T47D (cell line): ENCODE measurements at regions not wholly inside any gene's neighbourhood (a gene's known extent, or its start where the extent isn't known, plus 50 kb on each side); places are given as distances from the start of the nearest gene placed in this dataset.

Source experiments
- DNase-seq, 2 experiments: peaks; one replicate each; pipeline versions ENCODE4 v3.0.0 to v3.0.0-alpha.2; 2011 to 2012; ENCODE audit warnings: low read depth in 1 of 2, low spot score in 1 of 2
- JUND ChIP-seq: IDR thresholded peaks from 2 replicates; pipeline ENCODE4 v1.6.1; 2012; ENCODE audit warnings: low read depth
- in situ Hi-C: cut with HindIII; loops from 2 replicates; pipeline ENCODE4 v1.10.0; 2016; ENCODE audit warnings: low sequenced_read_pairs, low pct_unique_long_range_greater_than_20kb

DNA sequence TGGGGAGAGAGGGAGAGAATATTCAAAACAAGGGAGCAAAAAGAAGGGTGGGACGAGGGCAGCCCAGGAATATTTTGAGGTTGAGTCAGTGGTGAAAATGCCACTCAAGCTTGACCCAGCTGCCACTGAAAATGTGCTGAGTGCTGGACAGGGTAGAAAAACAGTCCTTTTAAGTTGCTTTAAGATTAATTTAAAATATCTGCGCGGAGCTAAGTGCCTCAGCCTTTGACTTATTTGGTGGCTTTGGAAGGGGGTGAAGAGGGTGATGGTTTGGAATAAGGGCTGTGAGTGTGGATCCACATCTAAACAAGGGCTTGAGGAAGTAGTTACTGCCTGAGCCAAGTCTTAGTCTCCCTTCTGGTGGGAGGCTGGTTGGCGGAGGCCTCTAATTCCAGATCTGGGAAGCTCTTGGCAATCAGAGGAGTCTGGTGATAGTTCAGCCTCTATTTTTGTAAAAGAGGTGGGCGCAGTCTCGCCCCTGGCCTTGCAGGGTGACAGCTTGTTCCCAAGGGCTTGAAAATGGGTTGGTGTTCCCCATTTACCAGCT, 280.8 kb upstream of the ROPN1 start:
- in situ Hi-C loops, result no loop called here
- no peak for DNase-seq
- no peak for TF ChIP-seq JUND

DNA sequence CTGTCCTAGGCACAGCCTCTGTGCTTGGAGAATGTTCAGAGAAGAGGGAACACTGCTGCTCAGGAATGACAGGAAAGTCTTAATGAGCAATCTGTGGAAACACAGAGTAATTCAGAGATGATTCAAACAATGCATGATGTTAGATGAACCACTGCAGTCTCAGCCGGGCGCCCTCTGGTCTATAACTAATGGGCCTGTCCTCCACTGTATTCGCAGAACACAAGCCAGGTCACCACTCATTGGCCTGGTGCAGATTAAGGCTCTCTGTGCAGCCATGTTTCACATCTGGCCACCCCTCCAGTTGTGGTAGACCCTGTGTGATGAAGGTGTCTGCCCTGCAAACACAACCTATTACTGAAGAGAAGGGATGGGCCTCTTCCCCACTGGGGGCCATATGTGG, 281.7 kb upstream of the ROPN1 start:
- no peak for DNase-seq
- in situ Hi-C loops, result no loop called here
- TF ChIP-seq JUND, result no peak

DNA sequence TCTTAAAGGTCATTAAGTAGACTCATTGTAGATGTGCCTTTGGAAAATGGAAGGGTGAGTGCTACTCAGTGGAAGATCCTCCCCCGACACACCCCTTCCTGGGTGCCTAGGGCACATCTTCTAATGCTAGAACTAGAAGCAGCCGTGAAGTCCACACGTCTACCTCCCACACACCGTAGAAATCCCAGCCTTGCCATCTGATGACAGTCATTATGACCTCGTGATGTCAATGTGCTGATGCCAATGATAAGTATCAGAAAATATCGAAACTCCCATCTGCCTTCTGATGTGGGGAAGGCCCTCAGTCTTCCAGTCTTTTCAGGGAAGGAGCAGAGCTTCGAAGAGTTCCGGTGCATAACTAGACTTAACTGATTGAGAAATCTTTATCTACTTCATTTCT, 282.1 kb upstream of the ROPN1 start:
- DNase-seq, result no peak
- in situ Hi-C loops, result no loop called here
- no peak for TF ChIP-seq JUND

DNA sequence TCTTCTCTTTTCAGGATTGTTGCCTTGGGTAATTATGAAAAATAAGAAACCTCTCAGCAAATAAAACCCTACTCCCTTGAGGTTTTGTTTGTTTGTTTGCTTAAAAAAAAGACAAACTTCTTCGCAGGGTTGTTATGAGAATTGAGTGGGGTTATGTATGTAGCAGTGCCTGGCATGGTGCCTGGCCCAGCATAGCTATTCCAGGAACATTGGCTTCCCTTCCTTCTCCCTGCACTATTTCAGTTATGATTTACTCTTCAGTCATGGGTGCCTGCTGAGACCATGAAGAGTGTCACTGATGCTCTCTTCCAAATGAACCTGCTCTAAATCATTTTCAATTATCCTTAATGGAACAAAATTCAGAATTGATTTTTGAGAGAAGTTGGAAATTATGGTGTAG, 283.5 kb upstream of the ROPN1 start:
- in situ Hi-C loops, result no loop called here
- TF ChIP-seq JUND, result no peak
- DNase-seq, result no peak

- TF ChIP-seq JUND, result no peak
- DNase-seq, result no peak
- in situ Hi-C loops, result no loop called here
These were observed 284.2 kb upstream of the ROPN1 start for GRCh38 chr3:124276133-124276532.

GRCh38 chr3:124276539-124277143, 284.7 kb upstream of the ROPN1 start:
- in situ Hi-C loops, result no loop called here
- TF ChIP-seq JUND, result no peak
- DNase-seq, result no peak

GRCh38 chr3:124277144-124277890, 285.4 kb upstream of the ROPN1 start:
- no peak for DNase-seq
- in situ Hi-C loops, result no loop called here
- no peak for TF ChIP-seq JUND

DNA sequence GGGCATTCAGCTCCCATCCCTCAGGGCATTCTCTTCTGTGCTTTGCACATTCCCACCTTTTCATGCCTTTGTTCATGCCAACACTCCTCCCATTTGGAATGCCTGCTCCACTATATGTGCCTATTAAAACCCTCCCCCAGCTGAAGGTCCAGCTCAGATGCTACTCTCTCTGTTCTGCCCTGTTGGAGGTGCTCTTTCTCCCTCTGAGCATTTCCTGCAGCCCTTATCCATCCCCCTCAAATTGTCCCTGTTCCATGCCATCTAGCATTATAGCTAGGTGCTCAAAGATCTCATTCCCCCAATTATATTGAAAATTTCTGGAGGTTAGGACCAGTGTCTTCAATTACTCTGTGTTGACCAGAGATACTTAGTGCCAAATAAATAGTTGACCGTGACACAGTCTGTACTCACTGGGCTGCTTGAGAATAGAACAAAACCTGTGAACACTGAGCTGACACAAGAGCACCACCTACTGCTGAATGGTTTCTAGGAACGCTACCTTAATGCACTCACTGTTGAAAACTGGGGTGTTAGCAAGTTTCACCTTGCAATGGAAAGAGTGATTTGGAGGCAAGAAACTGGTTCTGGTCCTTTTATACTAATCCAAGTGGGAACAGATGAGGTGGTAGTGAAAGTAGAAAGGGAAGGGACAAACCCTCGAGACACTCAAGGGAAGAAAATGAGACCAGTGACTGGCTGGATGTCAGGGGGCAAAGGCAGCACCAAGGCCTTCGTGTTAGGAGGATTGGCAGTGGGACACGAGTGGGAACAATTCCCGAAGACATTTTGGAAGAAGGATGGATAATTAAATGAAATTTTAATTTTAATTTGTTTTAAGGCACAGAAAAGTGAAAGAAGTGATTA, 289.8 kb upstream of the ROPN1 start:
- DNase-seq, result peak; percentile 51 to 74
- in situ Hi-C loops, result no loop called here
- no peak for TF ChIP-seq JUND

DNA sequence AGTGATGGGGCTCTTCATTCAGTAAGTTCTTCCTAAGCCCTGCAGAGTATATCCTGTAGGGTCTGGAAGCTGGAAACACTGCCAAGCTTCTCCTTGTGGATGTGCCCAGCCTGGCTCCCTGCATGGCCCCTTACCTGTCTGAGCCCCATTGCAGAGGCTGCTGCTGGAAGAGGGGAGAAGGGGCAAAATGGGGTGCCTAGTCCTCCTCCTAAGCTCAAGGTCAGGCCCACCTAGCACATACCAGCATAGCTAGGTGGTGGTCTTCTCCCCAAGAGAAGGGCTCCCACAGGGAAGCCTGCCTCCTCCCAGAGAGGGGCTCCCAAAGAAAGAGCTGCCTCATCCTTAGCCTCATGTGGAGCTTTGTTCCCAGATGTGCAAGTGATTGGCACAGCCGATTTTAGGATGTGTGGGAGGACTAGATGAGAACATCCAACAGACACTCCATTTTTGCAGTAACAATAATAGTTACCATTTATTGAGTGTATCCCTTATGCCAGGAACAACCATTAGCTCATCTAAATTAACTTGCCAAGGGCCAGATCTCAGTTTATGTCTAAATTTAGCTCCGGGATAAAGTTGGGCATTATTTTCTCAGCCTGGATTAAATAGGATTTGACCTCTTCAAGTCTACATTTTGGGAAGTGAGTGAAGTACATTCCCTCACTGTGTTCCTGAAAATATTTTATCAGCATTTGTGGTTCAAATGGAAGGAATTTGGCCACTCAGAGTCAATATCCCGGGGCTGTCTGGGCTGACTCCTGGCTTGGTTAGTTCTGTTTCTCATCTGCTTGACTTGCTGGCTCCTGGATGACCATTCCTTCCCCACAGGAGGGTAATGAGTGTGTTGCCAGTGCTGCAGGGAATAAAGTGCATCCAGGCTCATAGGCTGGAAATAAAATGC, 291.1 kb upstream of the ROPN1 start:
- TF ChIP-seq JUND, result 0 out of 2 replicates have a peak, but pooled peaks have one; percentile 21
- DNase-seq, result peak in 1 of 2 experiments; percentile 79
- in situ Hi-C loops, result no loop called here

DNA sequence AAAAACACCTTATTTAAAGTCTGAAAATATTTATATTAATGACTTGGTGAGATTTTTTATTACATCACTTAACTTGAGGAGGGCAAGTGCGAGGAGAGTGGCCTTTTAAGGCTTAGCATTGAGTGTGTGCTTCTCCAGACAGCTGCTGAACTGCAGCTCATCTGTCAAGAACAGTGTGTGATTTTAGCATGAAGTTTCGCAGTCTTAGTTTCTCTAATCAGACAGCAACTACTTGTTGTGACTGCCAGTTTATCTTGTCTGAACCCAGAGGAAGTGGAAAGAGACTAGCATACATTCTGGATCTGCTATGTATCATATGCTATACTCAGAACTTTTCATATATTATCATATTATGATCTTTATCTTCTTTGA, 291.7 kb upstream of the ROPN1 start:
- DNase-seq, result no peak
- in situ Hi-C loops, result no loop called here
- no peak for TF ChIP-seq JUND

- DNase-seq, result no peak
- in situ Hi-C loops, result no loop called here
- TF ChIP-seq JUND, result no peak
These were observed 297.1 kb upstream of the ROPN1 start for GRCh38 chr3:124288996-124289395.

DNA sequence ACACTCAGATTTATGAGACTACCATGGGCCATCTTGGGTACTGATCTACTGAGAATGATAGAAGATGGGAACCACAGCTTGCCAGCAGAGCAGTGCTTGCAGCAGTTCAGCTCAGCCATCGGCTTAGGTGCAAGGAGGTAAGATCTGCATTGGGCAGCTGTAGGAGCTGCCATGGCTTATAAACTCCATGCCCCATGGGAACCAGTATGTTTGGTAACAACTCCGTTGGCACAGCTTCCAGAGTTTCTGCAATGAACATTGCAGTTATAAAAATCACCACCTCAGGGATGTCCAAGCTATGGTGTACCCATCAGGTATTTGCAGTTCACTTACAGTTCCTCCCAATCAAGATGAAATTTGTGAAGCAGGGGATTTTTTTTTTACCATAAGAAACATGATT, 299.1 kb upstream of the ROPN1 start:
- no peak for DNase-seq
- in situ Hi-C loops, result no loop called here
- TF ChIP-seq JUND, result no peak
